HG03159 (cell line): ENCODE measurements at regions not wholly inside any gene's neighbourhood (a gene's known extent, or its start where the extent isn't known, plus 50 kb on each side); places are given as distances from the start of the nearest gene placed in this dataset.

Experiments
- ATAC-seq: cut with Tn5 transposase; IDR thresholded peaks from one replicate; pipeline ENCODE4 v1.9.1; 2021; ENCODE audit warnings: mild to moderate bottlenecking, moderate library complexity; ENCODE audit not compliant: unreplicated experiment

DNA sequence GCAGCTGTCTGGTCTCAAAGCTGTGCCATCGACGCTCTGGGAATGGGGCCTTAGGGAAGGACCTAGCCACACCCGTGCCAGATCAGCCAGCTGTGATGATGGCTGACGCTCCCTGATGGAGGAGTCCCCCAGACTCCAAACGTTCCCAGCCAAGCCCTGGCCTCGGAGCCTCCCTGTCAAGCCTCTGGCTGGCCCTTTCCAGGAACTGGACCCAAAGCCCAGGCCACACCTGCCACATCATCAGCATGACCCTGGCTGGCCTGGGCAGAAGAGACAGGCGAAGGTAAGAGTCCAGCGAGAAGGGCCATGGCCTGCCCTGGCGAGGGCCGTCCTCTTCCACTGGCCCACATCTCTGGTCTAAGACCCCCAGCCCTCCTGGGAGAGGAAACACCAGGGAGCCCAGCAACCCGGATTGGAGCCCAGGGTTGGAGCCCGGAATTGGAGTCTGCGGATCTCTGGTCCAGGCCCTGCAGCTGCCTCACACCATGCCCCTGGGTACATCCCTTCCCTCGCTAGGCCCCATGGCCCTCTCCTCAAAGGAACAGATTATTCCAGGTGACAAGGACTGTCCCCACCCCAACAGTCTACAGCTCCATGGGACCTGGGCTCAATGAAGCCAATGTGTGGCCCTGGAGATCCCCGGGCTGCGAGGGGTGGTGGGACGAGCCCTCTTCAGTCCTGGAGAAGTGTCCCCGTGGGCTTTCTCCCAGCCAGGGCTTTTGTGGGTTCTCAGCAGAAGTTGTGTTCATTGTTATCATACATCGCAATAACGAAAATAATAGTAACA lies 105.1 kb upstream of the TNRC6C start:
- ATAC-seq: no peak

DNA sequence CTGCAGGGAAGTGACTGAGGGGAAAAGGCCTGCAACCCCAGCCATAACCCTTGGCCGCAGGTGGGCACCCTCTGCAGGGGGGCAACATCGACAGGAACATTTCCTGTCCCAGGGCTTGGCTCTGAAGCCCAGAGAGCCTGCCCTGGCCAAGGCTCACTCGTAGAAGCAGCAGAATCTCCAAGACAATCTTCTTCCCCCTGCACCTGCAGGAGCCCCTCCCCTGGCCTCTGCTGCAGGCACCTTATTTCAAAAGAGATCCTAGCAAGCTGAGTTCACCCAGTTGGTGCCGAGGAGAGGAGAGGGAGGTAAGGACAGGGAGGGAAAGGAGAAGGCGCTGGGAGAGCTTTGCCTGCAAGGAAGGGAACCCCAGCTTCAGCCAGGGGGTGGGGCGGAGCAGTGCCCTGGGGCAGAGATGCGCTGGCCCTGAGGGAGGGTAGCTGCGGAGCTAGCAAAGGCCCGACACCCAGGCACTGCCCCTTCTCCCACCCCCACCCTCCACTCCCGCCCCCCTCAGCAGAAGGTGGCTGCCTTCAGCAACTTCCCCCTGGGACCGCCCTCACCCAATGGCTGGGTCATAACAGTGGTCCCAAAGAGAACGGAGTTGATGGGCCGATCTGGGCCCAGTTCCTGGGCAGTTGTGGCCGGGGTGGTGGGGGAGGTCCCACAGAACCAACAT lies 104.3 kb upstream of the TNRC6C start:
- no peak for ATAC-seq

GRCh38 chr17:77854759-77855745 lies 103.5 kb upstream of the TNRC6C start:
- no peak for ATAC-seq

DNA sequence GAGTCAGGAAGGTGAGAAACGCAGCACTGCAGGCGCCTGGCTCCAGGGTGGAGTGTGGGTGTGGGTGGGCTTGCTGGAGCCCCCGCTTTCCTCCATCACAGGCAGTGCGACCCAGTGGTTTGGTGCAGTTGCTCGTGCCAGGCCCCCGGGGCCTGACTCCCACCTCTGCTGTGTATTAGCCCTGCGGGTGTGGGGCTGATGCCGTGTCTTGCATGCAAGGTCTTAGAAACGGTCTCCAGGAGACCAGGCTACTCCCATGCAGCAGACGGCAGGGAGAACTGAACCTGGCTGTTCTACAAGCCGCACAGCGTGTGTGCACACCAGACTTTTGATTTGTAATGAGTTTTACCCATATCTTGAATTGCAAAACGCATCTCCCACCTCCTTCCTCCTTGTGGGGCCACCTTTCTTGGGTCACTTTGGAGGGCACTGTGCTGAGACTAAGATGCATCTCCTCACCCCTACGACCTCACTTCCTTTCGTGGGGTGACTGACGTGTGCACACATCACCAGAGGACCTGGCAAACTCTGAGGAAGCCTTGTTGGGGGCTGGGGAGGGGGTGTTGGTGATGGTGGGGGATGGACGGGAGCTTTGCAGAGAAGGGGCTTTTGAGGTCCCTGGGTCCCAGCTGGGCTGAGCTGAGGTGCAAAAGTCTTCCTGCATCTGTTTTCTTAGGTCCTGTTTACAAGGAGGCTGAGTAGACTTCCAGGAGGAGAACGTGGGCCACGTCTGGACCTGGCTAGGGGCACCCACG lies 101.8 kb upstream of the TNRC6C start:
- no peak for ATAC-seq

- ATAC-seq: no peak
Measured at GRCh38 chr17:77857306-77857555, 101.3 kb upstream of the TNRC6C start.

DNA sequence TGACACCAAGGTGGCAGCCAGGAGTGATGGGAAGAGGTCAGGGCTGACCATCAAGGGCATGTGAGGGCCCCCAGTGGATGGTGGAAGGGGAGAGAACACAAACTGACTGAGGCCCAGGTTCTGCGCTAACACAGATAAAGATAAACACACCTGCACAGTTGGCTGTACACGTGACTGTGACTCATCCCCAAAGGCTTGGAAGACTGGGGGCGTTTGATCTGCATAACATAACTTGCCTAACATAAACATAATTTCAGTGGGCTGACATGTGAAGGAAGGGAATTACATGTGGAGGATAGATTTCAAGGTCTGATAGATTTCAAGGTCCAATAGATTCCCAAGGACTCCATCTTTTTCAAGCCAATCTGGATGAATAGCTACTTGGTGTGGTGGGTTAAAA lies 100.9 kb upstream of the TNRC6C start:
- no peak for ATAC-seq

- ATAC-seq: no peak
Measured at GRCh38 chr17:77858291-77859034, 100.0 kb upstream of the TNRC6C start.

DNA sequence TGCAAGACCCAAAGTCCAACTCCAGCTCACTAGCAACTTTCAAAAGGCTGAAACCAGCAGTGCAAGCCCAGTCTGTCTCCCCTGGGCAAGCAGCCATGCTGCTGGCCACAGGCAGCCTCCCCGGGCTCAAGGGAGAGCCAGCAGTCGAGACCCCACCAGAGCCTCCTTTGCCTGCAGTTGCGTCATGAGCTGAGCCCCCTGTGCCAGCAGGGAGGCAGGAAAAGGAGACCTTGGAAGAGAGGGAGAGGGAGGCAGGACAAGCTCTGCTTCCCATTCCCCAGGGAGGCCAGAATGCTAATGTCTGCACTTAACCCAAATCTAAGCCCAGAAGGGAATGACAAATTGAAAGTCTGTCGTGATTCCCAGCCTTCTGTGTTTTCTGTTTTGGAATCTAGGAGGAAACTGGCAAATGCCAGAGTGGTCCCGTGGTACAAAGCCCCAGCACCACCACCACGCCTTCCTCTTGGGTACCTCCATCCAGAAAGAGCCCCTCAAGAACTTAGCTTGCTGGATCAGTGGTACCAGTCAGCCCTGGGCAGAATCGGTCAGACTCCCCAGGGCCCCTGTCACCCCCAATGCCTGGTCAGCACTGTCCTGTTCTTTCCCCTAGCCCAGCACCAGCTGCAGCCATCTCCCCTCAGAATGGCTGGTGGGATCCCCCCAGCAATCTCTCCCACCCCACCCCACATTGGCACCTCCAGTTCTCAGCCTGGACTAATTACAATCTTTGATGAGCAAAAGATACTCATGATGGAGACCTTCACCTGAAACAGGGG lies 99.3 kb upstream of the TNRC6C start:
- ATAC-seq: no peak

DNA sequence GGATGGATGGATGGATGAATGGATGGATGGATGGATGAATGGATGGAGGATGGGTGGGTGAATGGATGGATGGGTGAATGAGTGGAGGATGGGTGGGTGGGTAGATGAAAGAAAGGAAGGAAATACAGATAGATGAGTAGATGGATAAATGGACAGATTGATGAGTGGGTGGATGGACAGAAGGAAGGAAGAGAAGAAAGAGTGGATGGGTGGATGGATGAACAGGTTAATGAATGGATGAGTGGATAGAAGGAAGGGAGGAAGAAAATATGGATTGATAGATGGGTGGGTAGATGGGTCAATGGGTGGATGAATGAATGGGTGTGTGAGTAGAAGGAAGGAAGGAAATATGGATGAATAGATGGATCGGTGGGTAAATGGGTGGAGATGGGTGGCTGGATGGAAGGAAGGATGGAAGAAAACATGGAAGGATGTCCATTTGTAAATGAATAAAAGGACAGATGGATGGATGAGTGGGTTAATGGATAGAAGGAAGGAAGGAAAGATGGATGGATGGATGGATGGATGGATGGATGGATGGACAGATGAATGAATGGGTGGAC lies 97.3 kb upstream of the TNRC6C start:
- ATAC-seq: no peak

- no peak for ATAC-seq
Measured at GRCh38 chr17:77861981-77862645, 96.4 kb upstream of the TNRC6C start.

- no peak for ATAC-seq
Measured at GRCh38 chr17:77862890-77863813, 95.4 kb upstream of the TNRC6C start.

- no peak for ATAC-seq
Measured at GRCh38 chr17:77863814-77864161, 94.7 kb upstream of the TNRC6C start.

- no peak for ATAC-seq
Measured at GRCh38 chr17:77864234-77865111, 94.0 kb upstream of the TNRC6C start.

- no peak for ATAC-seq
Measured at GRCh38 chr17:77865112-77865611, 93.3 kb upstream of the TNRC6C start.

DNA sequence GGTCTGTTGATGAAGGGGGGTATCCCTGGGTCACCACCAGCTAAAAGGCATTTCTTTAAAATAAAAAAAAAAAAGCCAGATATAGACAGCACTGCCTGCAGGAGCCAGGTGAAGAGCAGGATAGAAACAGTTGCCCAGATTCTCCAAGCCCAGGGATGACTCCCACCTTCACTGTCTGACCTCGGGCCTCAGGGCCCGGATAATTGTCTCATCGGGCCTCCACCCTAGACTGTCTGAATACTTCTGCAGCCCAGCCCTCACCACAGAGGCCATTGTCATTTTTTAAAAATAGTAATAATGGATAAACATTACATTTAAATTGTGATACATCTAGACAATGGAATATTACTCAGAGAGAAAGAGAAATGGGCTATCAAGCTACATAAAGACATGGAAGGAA lies 92.8 kb upstream of the TNRC6C start:
- ATAC-seq: no peak

- no peak for ATAC-seq
Measured at GRCh38 chr17:77867308-77867781, 91.2 kb upstream of the TNRC6C start.
